ENCODE measurements at regions not wholly inside any gene's neighbourhood (a gene's known extent, or its start where the extent isn't known, plus 50 kb on each side); places are given as distances from the start of the nearest gene placed in this dataset.

DNA sequence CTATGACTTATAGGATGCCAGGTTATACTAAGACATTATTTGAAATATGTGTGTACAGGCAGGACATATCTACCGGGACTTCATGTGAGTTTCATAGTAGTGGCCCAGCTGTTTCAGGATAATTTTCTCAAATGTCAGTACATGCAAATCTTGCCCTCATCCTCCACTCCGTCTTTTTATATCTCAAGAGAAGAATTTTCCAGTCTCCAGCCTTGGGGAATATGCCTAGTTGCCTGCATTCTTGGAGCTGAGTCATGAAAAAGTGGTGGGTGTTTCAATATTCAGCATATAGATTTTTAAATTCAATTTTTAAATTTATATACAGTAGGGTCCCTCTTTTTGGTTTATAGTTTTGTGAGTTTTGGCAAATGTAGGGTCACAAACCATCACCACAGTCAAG is 236.7 kb downstream of the OTUD1 start:
- TF ChIP-seq, protein P1, sequence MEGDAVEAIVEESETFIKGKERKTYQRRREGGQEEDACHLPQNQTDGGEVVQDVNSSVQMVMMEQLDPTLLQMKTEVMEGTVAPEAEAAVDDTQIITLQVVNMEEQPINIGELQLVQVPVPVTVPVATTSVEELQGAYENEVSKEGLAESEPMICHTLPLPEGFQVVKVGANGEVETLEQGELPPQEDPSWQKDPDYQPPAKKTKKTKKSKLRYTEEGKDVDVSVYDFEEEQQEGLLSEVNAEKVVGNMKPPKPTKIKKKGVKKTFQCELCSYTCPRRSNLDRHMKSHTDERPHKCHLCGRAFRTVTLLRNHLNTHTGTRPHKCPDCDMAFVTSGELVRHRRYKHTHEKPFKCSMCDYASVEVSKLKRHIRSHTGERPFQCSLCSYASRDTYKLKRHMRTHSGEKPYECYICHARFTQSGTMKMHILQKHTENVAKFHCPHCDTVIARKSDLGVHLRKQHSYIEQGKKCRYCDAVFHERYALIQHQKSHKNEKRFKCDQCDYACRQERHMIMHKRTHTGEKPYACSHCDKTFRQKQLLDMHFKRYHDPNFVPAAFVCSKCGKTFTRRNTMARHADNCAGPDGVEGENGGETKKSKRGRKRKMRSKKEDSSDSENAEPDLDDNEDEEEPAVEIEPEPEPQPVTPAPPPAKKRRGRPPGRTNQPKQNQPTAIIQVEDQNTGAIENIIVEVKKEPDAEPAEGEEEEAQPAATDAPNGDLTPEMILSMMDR (IDR thresholded peaks at IDR 0.05; ENCODE audit: low read depth, low read length), result no peak
- no peak for TF ChIP-seq EZH2phosphoT487 (IDR thresholded peaks at IDR 0.05; ENCODE audit: low read depth)
